ENCODE measurements at regions not wholly inside any gene's neighbourhood (a gene's known extent, or its start where the extent isn't known, plus 50 kb on each side); places are given as distances from the start of the nearest gene placed in this dataset.

DNA sequence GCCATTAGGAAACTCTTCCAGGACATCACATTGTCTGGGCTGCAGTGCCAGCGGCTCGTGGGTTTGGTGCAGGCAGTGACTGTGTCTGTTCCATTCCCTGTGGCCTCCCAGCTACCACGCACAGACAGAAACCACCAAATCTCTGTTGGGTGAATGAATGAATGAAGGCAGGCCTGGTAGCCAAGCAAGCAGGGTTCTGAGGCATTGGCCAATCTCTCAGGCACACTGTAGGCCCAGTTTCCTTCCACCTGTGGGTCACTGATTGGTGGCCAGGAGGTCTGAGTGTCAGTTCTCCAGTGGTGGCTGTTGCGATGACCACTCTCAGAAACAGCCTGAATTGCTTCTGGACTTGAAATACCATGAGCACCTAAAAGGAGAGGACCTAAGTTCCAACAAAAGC, 59.4 kb upstream of the CTBP2 start:
- peaks cover 8% of the 10 kb centered on the region for H3K27me3 Mint-ChIP-seq (ENCODE audit: unreplicated experiment)
- no peak for DNase-seq

DNA sequence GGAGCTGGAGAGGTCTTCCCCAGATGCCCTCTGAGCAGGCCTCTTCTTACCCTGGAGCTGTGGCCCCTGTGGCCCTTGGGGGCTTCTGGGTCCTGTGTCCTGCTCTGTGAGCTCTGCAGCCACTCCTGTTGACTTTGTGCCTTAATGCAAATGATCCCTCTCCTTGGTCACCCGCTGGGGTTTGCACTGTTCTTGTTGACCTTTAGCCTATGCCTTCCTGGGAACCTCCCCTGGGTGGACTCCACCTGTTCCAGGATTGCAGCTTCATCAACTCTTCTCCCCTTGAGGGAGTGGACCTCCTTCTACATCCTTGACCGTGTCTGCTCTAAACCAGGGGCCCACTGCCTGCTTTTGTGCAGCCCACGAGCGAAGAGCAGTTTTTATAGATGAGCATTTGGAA, 58.6 kb upstream of the CTBP2 start:
- TF ChIP-seq, protein P1, sequence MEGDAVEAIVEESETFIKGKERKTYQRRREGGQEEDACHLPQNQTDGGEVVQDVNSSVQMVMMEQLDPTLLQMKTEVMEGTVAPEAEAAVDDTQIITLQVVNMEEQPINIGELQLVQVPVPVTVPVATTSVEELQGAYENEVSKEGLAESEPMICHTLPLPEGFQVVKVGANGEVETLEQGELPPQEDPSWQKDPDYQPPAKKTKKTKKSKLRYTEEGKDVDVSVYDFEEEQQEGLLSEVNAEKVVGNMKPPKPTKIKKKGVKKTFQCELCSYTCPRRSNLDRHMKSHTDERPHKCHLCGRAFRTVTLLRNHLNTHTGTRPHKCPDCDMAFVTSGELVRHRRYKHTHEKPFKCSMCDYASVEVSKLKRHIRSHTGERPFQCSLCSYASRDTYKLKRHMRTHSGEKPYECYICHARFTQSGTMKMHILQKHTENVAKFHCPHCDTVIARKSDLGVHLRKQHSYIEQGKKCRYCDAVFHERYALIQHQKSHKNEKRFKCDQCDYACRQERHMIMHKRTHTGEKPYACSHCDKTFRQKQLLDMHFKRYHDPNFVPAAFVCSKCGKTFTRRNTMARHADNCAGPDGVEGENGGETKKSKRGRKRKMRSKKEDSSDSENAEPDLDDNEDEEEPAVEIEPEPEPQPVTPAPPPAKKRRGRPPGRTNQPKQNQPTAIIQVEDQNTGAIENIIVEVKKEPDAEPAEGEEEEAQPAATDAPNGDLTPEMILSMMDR (IDR thresholded peaks at IDR 0.05; ENCODE audit: partially characterized antibody, unreplicated experiment): no peak
- no peaks in the 10 kb centered on the region for H3K36me3 Mint-ChIP-seq (ENCODE audit: unreplicated experiment)
- no peak overlapping the region for H3K4me3 Mint-ChIP-seq (ENCODE audit: unreplicated experiment)
- no peak for DNase-seq
- H3K27me3 Mint-ChIP-seq (ENCODE audit: unreplicated experiment): peaks cover 8% of the 10 kb centered on the region
- no peak overlapping the region for H3K27ac Mint-ChIP-seq (ENCODE audit: unreplicated experiment)
- no peaks in the 10 kb centered on the region for H3K9me3 Mint-ChIP-seq (ENCODE audit: unreplicated experiment)
- peaks cover 10% of the 10 kb centered on the region for H3K4me1 Mint-ChIP-seq (ENCODE audit: low read depth, unreplicated experiment)

More for the DNA sequence above, 59.4 kb upstream of the CTBP2 start:
- no peaks in the 10 kb centered on the region for H3K9me3 Mint-ChIP-seq (ENCODE audit: unreplicated experiment)
- H3K27ac Mint-ChIP-seq (ENCODE audit: unreplicated experiment): no peak overlapping the region
- TF ChIP-seq, protein P1 (IDR thresholded peaks at IDR 0.05; ENCODE audit: partially characterized antibody, unreplicated experiment): no peak
- H3K4me1 Mint-ChIP-seq (ENCODE audit: low read depth, unreplicated experiment): peaks cover 10% of the 10 kb centered on the region
- H3K36me3 Mint-ChIP-seq (ENCODE audit: unreplicated experiment): no peaks in the 10 kb centered on the region
- no peak overlapping the region for H3K4me3 Mint-ChIP-seq (ENCODE audit: unreplicated experiment)

DNA sequence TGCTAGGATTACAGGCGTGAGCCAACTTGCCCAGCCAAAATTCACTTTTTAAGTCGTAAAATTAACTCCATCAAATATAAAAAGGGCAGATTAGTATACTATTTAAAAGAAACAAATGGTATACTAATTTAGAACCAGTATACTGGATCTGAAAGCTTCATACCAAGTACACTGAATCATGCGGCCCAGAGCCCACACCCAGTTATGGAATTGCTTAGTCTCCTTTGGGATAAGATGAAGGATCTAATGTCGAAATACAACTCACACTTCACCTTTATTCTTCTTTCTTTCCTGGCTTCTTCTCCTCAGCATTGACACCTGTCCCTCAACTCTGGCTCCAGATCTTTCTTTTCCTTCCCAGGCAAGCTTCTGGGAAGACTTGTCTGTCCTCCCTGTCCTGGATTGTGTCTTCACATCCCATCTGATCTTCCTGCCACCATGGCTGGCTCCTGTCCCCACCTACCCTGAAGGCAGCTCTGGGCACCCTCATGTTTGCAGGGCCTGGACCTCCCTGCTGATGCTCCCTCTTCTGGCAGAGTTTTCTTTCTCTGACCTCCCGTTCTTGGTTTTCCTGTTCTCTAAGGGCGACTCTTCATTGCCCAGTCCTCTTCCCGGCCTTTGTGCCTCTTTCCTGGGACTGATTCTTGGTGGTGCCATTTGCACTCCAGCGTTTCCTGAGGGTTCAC, 57.8 kb upstream of the CTBP2 start:
- Mint-ChIP-seq H3K27ac (ENCODE audit: unreplicated experiment) (no peak overlapping the region), H3K9me3 (ENCODE audit: unreplicated experiment) (no peaks in the 10 kb centered on the region), H3K4me1 (ENCODE audit: low read depth, unreplicated experiment) (peaks cover 7% of the 10 kb centered on the region), H3K4me3 (ENCODE audit: unreplicated experiment) (no peak overlapping the region), H3K27me3 (ENCODE audit: unreplicated experiment) (peaks cover 6% of the 10 kb centered on the region), H3K36me3 (ENCODE audit: unreplicated experiment) (no peaks in the 10 kb centered on the region)
- DNase-seq: no peak
- TF ChIP-seq, protein P1 (IDR thresholded peaks at IDR 0.05; ENCODE audit: partially characterized antibody, unreplicated experiment): no peak

DNA sequence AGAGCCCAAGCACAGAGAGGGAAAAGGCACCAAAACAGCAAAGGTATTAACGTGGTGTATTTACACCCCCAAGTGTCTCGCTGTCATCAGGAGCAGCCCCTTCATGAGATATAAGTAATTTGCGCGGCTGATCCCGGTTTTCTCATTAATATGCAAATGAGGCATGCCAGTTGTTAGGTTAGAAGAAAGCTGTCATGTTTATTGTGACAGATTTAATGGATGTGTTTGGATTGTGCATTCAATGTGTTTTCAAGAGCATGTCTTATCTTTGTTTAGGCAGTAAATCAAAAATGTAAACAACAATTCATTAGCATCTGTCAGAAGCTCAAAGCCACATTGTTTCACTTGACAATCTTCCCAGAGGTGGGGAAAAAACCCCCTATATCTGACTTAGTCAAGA, 56.5 kb upstream of the CTBP2 start:
- Mint-ChIP-seq H3K4me3 (ENCODE audit: unreplicated experiment) (no peak overlapping the region), H3K27me3 (ENCODE audit: unreplicated experiment) (peaks cover 5% of the 10 kb centered on the region), H3K36me3 (ENCODE audit: unreplicated experiment) (no peaks in the 10 kb centered on the region), H3K27ac (ENCODE audit: unreplicated experiment) (no peak overlapping the region), H3K4me1 (ENCODE audit: low read depth, unreplicated experiment) (no peaks in the 10 kb centered on the region), H3K9me3 (ENCODE audit: unreplicated experiment) (no peaks in the 10 kb centered on the region)
- TF ChIP-seq, protein P1 (IDR thresholded peaks at IDR 0.05; ENCODE audit: partially characterized antibody, unreplicated experiment): no peak
- DNase-seq: no peak

DNA sequence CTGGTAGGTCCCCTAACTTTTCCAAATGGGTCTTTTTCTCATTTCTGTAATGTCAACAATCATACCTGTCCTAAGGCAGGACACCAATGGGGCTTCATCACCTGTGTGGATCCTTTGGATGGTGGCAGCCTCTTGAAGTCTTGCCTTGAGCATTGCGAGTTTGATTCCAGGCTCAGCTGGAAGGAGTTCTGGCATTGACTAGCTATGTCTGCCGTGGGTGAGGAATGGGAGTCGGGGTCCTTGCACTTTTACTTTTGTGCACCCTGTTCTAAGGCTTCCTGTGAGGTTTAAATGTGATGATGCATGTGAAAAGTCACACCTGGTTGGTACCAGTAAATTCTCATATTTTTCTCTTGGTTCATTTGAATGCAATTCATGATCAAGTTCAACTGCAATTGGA, 55.9 kb upstream of the CTBP2 start:
- Mint-ChIP-seq H3K9me3 (ENCODE audit: unreplicated experiment) (no peaks in the 10 kb centered on the region), H3K27me3 (ENCODE audit: unreplicated experiment) (peaks cover 2% of the 10 kb centered on the region), H3K36me3 (ENCODE audit: unreplicated experiment) (no peaks in the 10 kb centered on the region), H3K27ac (ENCODE audit: unreplicated experiment) (no peak overlapping the region), H3K4me1 (ENCODE audit: low read depth, unreplicated experiment) (no peaks in the 10 kb centered on the region), H3K4me3 (ENCODE audit: unreplicated experiment) (no peak overlapping the region)
- TF ChIP-seq, protein P1 (IDR thresholded peaks at IDR 0.05; ENCODE audit: partially characterized antibody, unreplicated experiment): no peak
- no peak for DNase-seq

All from glutamatergic neuron (in vitro differentiated cells).